MM.1S (cell line): ENCODE measurements at regions not wholly inside any gene's neighbourhood (a gene's known extent, or its start where the extent isn't known, plus 50 kb on each side); places are given as distances from the start of the nearest gene placed in this dataset.

ENCODE experiments used
- DNase-seq: peaks from one replicate; pipeline ENCODE4 v3.0.0-alpha.2; 2015
- H2AFZ ChIP-seq: fragments of 300-600 bp; sonication (generic); 2 replicates; pipeline ENCODE4 v1.6.0; 2016; ENCODE audit warnings: antibody characterized with exemption, low read length
- H3F3A ChIP-seq: fragments of 300-600 bp; sonication (generic); 2 replicates; pipeline ENCODE4 v1.6.1; 2016; ENCODE audit warnings: mild to moderate bottlenecking, antibody characterized with exemption, low read length, moderate library complexity, mixed read lengths; ENCODE audit not compliant: insufficient read depth
- H3K27ac ChIP-seq: fragments of 300-600 bp; sonication (generic); 2 replicates; pipeline ENCODE4 v1.5.1; 2016; ENCODE audit warnings: mild to moderate bottlenecking, low read length
- H3K27me3 ChIP-seq: fragments of 300-600 bp; sonication (generic); replicated peaks from 2 replicates; pipeline ENCODE4 v1.6.0; 2016; ENCODE audit warnings: low read length; ENCODE audit not compliant: insufficient read depth
- H3K36me3 ChIP-seq: fragments of 300-600 bp; sonication (generic); replicated peaks from 2 replicates; pipeline ENCODE4 v1.6.1; 2016; ENCODE audit warnings: mild to moderate bottlenecking, low read length, mixed read lengths; ENCODE audit not compliant: insufficient read depth
- H3K4me1 ChIP-seq: fragments of 300-600 bp; sonication (generic); 2 replicates; pipeline ENCODE4 v1.6.1; 2016; ENCODE audit warnings: low read length, mixed read lengths
- H3K4me2 ChIP-seq: fragments of 300-600 bp; sonication (generic); 2 replicates; pipeline ENCODE4 v1.6.0; 2016; ENCODE audit warnings: low read depth, low read length
- H3K4me3 ChIP-seq: fragments of 300-600 bp; sonication (generic); 2 replicates; pipeline ENCODE4 v1.5.1; 2016; ENCODE audit warnings: low read length, mixed read lengths
- H3K79me2 ChIP-seq: fragments of 300-600 bp; sonication (generic); 2 replicates; pipeline ENCODE4 v1.6.1; 2016; ENCODE audit warnings: mixed run types, low read length, mixed read lengths
- H3K9ac ChIP-seq: fragments of 300-600 bp; sonication (generic); 2 replicates; pipeline ENCODE4 v1.6.1; 2016; ENCODE audit warnings: low read length, mixed read lengths
- H3K9me2 ChIP-seq: fragments of 300-600 bp; sonication (generic); replicated peaks from 2 replicates; pipeline ENCODE4 v1.6.1; 2016; ENCODE audit warnings: mild to moderate bottlenecking, low read length, mixed read lengths; ENCODE audit not compliant: insufficient read depth
- H3K9me3 ChIP-seq: fragments of 300-600 bp; sonication (generic); replicated peaks from 2 replicates; pipeline ENCODE4 v1.6.1; 2016; ENCODE audit warnings: mild to moderate bottlenecking, low read length, mixed read lengths; ENCODE audit not compliant: insufficient read depth
- H4K20me1 ChIP-seq: fragments of 300-600 bp; sonication (generic); 2 replicates; pipeline ENCODE4 v1.6.1; 2016; ENCODE audit warnings: mild to moderate bottlenecking, low read length, moderate library complexity, mixed read lengths; ENCODE audit not compliant: insufficient read depth
- EZH2 ChIP-seq: fragments of 300-600 bp; sonication (generic); optimal IDR thresholded peaks from 2 replicates; pipeline ENCODE3; 2017; ENCODE audit warnings: low read depth, mild to moderate bottlenecking, antibody characterized with exemption, low read length, mixed read lengths
- EZH2phosphoT487 ChIP-seq: fragments of 300-600 bp; sonication (generic); IDR thresholded peaks from 2 replicates; pipeline ENCODE4 v1.6.1; 2018; ENCODE audit warnings: antibody characterized with exemption, low read length
- TF ChIP-seq, protein P1 (sequence below): fragments of 300-600 bp; sonication (generic); IDR thresholded peaks from 2 replicates; pipeline ENCODE4 v1.5.1; 2016; ENCODE audit warnings: antibody characterized with exemption, low read length, mixed read lengths

DNA sequence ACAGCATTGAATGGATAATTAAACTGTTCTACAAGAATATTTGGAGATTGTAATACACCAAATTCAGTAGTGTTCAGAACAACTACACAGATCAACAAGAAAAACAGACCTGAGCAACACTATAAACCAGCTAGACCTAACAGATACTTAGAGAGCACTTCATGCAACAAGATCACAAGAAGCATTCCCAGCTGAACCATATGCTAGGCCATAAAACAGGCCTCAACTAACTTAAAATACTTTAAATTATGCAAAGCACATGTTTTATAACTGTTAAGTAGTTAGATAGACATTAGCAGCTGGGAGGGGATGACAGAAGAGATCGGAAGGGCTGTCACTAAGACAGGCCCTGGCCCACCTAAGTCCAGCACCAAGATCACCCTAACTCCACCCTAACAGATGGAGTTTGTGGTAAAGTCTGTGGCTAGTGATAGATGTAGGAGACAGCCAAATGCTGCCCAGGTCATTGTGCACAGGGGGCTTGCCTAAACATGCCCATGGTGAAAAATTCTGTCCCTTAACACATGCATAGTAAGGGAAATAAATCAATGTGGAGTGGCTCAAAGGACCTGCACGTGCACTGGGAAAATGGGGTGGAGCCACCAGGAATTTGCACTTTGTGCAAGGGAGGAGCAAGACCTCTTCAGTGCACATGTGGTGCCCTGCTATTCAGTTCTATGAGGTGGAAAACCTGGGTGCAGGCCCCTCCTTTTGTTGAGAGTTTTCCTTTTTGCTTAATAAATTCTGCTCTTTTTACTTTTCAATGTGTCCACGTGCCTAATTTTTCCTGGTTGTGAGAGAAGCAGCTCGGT, 567.8 kb upstream of the NRG3 start:
- no peaks in the 10 kb centered on the region for H4K20me1 ChIP-seq
- no peak overlapping the region for H3K4me2 ChIP-seq
- no peaks in the 10 kb centered on the region for H3K36me3 ChIP-seq
- DNase-seq, result no peak
- no peak overlapping the region for H3K27ac ChIP-seq
- no peaks in the 10 kb centered on the region for H3K79me2 ChIP-seq
- H3K27me3 ChIP-seq, result no peaks in the 10 kb centered on the region
- no peaks in the 10 kb centered on the region for H3F3A ChIP-seq
- H3K9me2 ChIP-seq, result no peaks in the 10 kb centered on the region; the same call in 1 of the 2 replicates
- H3K4me1 ChIP-seq, result no peaks in the 10 kb centered on the region
- H2AFZ ChIP-seq, result no peak overlapping the region
- no peaks in the 10 kb centered on the region for H3K9me3 ChIP-seq
- no peak overlapping the region for H3K4me3 ChIP-seq
- TF ChIP-seq EZH2, result no peak
- TF ChIP-seq, protein P1, sequence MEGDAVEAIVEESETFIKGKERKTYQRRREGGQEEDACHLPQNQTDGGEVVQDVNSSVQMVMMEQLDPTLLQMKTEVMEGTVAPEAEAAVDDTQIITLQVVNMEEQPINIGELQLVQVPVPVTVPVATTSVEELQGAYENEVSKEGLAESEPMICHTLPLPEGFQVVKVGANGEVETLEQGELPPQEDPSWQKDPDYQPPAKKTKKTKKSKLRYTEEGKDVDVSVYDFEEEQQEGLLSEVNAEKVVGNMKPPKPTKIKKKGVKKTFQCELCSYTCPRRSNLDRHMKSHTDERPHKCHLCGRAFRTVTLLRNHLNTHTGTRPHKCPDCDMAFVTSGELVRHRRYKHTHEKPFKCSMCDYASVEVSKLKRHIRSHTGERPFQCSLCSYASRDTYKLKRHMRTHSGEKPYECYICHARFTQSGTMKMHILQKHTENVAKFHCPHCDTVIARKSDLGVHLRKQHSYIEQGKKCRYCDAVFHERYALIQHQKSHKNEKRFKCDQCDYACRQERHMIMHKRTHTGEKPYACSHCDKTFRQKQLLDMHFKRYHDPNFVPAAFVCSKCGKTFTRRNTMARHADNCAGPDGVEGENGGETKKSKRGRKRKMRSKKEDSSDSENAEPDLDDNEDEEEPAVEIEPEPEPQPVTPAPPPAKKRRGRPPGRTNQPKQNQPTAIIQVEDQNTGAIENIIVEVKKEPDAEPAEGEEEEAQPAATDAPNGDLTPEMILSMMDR, result no peak
- no peak for TF ChIP-seq EZH2phosphoT487
- no peak overlapping the region for H3K9ac ChIP-seq

DNA sequence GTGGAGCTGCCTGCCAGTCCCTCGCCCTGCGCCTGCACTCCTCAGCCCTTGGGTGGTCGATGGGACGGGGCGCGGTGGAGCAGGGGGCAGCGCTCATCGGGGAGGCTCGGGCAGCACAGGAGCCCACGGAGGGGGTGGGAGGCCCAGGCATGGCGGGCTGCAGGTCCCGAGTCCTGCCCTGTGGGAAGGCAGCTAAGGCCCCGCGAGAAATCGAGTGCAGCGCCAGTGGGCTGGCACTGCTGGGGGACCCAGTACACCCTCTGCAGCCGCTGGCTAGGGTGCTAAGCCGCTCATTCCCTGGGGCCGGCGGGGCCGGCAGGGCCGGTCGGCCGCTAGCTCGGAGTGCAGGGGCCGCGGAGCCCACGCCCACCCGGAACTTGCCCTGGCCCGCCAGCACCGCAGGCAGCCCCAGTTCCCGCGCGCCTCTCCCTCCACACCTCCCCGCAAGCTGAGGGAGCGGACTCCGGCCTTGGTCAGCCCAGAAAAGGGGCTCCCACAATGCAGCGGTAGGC, 565.9 kb upstream of the NRG3 start:
- Histone ChIP-seq H3K9ac (no peak overlapping the region), H3F3A (no peaks in the 10 kb centered on the region), H3K79me2 (no peaks in the 10 kb centered on the region), H2AFZ (no peak overlapping the region), H3K9me2 (no peaks in the 10 kb centered on the region; the same call in 1 of the 2 replicates), H3K9me3 (no peaks in the 10 kb centered on the region), H4K20me1 (no peaks in the 10 kb centered on the region), H3K27ac (no peak overlapping the region), H3K27me3 (no peaks in the 10 kb centered on the region), H3K4me1 (no peaks in the 10 kb centered on the region), H3K4me3 (no peak overlapping the region), H3K4me2 (no peak overlapping the region), H3K36me3 (no peaks in the 10 kb centered on the region)
- DNase-seq, result no peak
- TF ChIP-seq EZH2phosphoT487 (no peak), EZH2 (no peak)
- TF ChIP-seq, protein P1, result no peak

DNA sequence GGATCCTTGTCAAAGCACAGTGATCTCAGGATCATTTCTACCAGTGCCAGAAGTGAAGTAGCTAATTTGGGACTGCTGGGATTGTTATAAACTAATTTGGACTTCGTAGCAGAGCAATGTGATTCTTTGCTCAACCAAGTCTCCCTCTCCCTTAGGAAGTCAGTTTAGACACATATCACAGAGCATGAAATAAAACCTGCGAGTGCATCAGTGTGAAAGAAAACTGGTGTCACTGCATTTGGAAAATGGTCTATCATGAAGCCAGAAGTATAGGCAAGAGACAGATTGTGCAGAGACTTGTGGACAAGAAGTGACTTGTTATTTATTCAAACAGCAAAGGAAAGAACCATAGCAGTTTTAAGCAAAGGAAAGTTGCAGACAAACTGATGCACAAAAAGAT, 560.5 kb upstream of the NRG3 start:
- Histone ChIP-seq H3K4me3 (no peak overlapping the region), H2AFZ (no peak overlapping the region), H3K4me1 (no peaks in the 10 kb centered on the region), H4K20me1 (no peaks in the 10 kb centered on the region), H3K9me2 (no peaks in the 10 kb centered on the region; the same call in 1 of the 2 replicates), H3K9me3 (no peaks in the 10 kb centered on the region), H3K36me3 (no peaks in the 10 kb centered on the region), H3K79me2 (no peaks in the 10 kb centered on the region), H3F3A (no peaks in the 10 kb centered on the region), H3K27me3 (no peaks in the 10 kb centered on the region), H3K27ac (no peak overlapping the region), H3K4me2 (no peak overlapping the region), H3K9ac (no peak overlapping the region)
- no peak for TF ChIP-seq EZH2
- TF ChIP-seq, protein P1, result no peak
- DNase-seq, result no peak
